ENCODE measurements at regions not wholly inside any gene's neighbourhood (a gene's known extent, or its start where the extent isn't known, plus 50 kb on each side); places are given as distances from the start of the nearest gene placed in this dataset.

GRCh38 chr21:24671901-24672300 lies 935.4 kb downstream of the MRPL39 start:
- Histone ChIP-seq H3K4me2 (ENCODE audit: low read length) (no peak overlapping the region), H3K36me3 (ENCODE audit: insufficient read depth, low read length) (no peaks in the 10 kb centered on the region), H3K9ac (ENCODE audit: low read depth, low read length) (no peak overlapping the region), H3K9me3 (replicated peaks; ENCODE audit: low read length) (no peaks in the 10 kb centered on the region), H3K27me3 (ENCODE audit: control insufficient read depth, insufficient read depth, low read length) (no peaks in the 10 kb centered on the region), H3K4me3 (ENCODE audit: low read length) (no peak overlapping the region), H3K4me1 (ENCODE audit: control insufficient read depth, insufficient read depth, low read length) (no peaks in the 10 kb centered on the region)

DNA sequence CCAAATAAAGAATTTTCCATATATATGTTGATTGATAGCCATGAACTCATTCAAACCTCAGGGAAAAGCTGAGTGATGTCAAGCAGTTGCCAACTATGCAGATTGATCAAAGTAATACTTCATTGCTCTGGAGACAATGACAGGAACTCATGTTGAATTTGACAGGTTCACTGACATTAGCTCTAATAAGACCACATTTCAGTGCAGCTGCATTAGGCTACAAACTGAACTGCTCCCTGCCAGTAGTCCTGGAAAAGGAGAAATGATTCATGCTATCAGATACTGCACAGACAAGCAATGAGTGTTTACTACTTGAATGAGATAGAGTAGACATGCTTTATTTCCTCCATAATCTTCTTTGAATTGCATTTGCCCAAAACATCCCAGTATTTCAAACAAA lies 948.4 kb downstream of the MRPL39 start:
- peaks cover 3% of the 10 kb centered on the region for H3K9me3 ChIP-seq (replicated peaks; ENCODE audit: low read length)
- no peaks in the 10 kb centered on the region for H3K4me1 ChIP-seq (ENCODE audit: control insufficient read depth, insufficient read depth, low read length)
- H3K27me3 ChIP-seq (ENCODE audit: control insufficient read depth, insufficient read depth, low read length): no peaks in the 10 kb centered on the region
- H3K36me3 ChIP-seq (ENCODE audit: insufficient read depth, low read length): no peaks in the 10 kb centered on the region
- no peak overlapping the region for H3K4me2 ChIP-seq (ENCODE audit: low read length)
- H3K4me3 ChIP-seq (ENCODE audit: low read length): no peak overlapping the region
- no peak overlapping the region for H3K9ac ChIP-seq (ENCODE audit: low read depth, low read length)

- no peaks in the 10 kb centered on the region for H3K36me3 ChIP-seq (ENCODE audit: insufficient read depth, low read length)
These were observed 949.3 kb downstream of the MRPL39 start for GRCh38 chr21:24658026-24658425.

GRCh38 chr21:24649691-24650090 lies 957.6 kb downstream of the MRPL39 start:
- no peak overlapping the region for H3K4me2 ChIP-seq (ENCODE audit: low read length)
- no peaks in the 10 kb centered on the region for H3K36me3 ChIP-seq (ENCODE audit: insufficient read depth, low read length)
- peaks cover 12% of the 10 kb centered on the region for H3K9me3 ChIP-seq (replicated peaks; ENCODE audit: low read length)
- H3K27me3 ChIP-seq (ENCODE audit: control insufficient read depth, insufficient read depth, low read length): no peaks in the 10 kb centered on the region
- H3K9ac ChIP-seq (ENCODE audit: low read depth, low read length): no peak overlapping the region
- no peaks in the 10 kb centered on the region for H3K4me1 ChIP-seq (ENCODE audit: control insufficient read depth, insufficient read depth, low read length)
- no peak overlapping the region for H3K4me3 ChIP-seq (ENCODE audit: low read length)

More at GRCh38 chr21:24658026-24658425, 949.3 kb downstream of the MRPL39 start:
- H3K4me3 ChIP-seq (ENCODE audit: low read length): no peak overlapping the region
- H3K4me2 ChIP-seq (ENCODE audit: low read length): no peak overlapping the region
- no peak overlapping the region for H3K9ac ChIP-seq (ENCODE audit: low read depth, low read length)
- H3K9me3 ChIP-seq (replicated peaks; ENCODE audit: low read length): no peaks in the 10 kb centered on the region
- H3K27me3 ChIP-seq (ENCODE audit: control insufficient read depth, insufficient read depth, low read length): no peaks in the 10 kb centered on the region
- H3K4me1 ChIP-seq (ENCODE audit: control insufficient read depth, insufficient read depth, low read length): no peaks in the 10 kb centered on the region

DNA sequence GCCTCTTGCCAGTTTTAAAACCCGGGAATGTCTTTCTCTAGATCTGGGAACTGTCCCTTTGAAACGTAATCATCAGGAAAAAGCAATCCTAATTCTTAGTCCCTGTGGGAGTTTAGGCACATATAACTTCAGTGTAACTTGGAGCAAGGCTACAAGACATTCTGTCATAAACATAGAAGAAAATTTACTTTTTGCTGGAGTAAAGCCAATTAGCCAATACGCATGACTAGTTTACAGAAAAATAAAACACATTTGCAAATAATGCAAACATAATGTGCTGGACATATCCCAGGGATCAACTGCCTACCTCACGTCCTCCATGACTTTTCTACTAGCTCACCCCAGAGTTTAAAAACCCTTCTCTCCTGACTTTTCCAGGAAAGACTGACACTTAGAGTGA lies 970.6 kb downstream of the MRPL39 start:
- no peak overlapping the region for H3K9ac ChIP-seq (ENCODE audit: low read depth, low read length)
- no peaks in the 10 kb centered on the region for H3K36me3 ChIP-seq (ENCODE audit: insufficient read depth, low read length)
- H3K4me1 ChIP-seq (ENCODE audit: control insufficient read depth, insufficient read depth, low read length): no peaks in the 10 kb centered on the region
- no peak overlapping the region for H3K4me3 ChIP-seq (ENCODE audit: low read length)
- peaks cover 3% of the 10 kb centered on the region for H3K9me3 ChIP-seq (replicated peaks; ENCODE audit: low read length)
- H3K27me3 ChIP-seq (ENCODE audit: control insufficient read depth, insufficient read depth, low read length): no peaks in the 10 kb centered on the region
- H3K4me2 ChIP-seq (ENCODE audit: low read length): no peak overlapping the region

DNA sequence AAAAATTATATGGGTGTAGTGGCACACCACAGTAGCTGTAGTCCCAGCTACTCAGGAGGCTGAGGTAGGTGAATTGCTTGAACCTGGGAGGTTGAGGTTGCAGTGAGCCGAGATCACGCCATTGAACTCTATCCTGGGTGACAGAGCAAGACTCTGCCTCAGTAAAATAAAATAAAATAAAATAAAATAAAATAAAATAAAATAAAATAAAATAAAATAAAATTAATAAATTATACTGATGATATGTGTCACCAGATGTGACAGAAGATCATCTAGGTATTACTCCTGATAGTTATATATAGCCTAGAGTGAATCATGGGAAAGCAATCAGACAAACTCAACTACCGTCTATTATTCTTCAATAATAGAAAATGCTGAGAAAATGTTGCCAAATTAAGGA lies 972.5 kb downstream of the MRPL39 start:
- Histone ChIP-seq H3K27me3 (ENCODE audit: control insufficient read depth, insufficient read depth, low read length) (no peaks in the 10 kb centered on the region), H3K4me1 (ENCODE audit: control insufficient read depth, insufficient read depth, low read length) (no peaks in the 10 kb centered on the region), H3K9me3 (replicated peaks; ENCODE audit: low read length) (no peaks in the 10 kb centered on the region), H3K36me3 (ENCODE audit: insufficient read depth, low read length) (no peaks in the 10 kb centered on the region), H3K9ac (ENCODE audit: low read depth, low read length) (no peak overlapping the region), H3K4me3 (ENCODE audit: low read length) (no peak overlapping the region), H3K4me2 (ENCODE audit: low read length) (no peak overlapping the region)

- no peak overlapping the region for H3K9ac ChIP-seq (ENCODE audit: low read depth, low read length)
- no peaks in the 10 kb centered on the region for H3K4me1 ChIP-seq (ENCODE audit: control insufficient read depth, insufficient read depth, low read length)
- H3K27me3 ChIP-seq (ENCODE audit: control insufficient read depth, insufficient read depth, low read length): no peaks in the 10 kb centered on the region
- H3K9me3 ChIP-seq (replicated peaks; ENCODE audit: low read length): no peaks in the 10 kb centered on the region
- H3K36me3 ChIP-seq (ENCODE audit: insufficient read depth, low read length): no peaks in the 10 kb centered on the region
- no peak overlapping the region for H3K4me2 ChIP-seq (ENCODE audit: low read length)
- no peak overlapping the region for H3K4me3 ChIP-seq (ENCODE audit: low read length)
These were observed 978.7 kb downstream of the MRPL39 start for GRCh38 chr21:24628536-24628935.

DNA sequence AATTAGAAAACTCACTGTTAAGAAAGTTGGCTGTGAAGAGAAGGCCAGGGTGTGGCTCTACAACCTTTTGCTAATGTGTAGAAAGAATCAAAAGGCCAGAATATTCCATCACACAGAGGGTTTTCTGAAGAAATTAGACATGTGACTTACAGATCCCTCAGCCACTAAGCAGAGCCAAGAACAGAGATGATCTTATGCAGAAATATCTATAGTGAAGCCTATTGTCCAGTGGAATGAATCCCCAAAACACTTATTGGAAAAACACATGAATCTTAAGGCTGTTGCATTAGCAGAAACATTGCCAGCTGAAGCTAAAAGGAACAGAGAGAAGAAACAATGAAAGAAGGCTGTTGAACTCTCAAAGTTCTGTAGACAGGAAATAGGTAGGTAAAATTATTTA lies 979.2 kb downstream of the MRPL39 start:
- no peak overlapping the region for H3K4me3 ChIP-seq (ENCODE audit: low read length)
- H3K4me2 ChIP-seq (ENCODE audit: low read length): no peak overlapping the region
- no peaks in the 10 kb centered on the region for H3K9me3 ChIP-seq (replicated peaks; ENCODE audit: low read length)
- H3K4me1 ChIP-seq (ENCODE audit: control insufficient read depth, insufficient read depth, low read length): no peaks in the 10 kb centered on the region
- H3K36me3 ChIP-seq (ENCODE audit: insufficient read depth, low read length): no peaks in the 10 kb centered on the region
- H3K27me3 ChIP-seq (ENCODE audit: control insufficient read depth, insufficient read depth, low read length): no peaks in the 10 kb centered on the region
- no peak overlapping the region for H3K9ac ChIP-seq (ENCODE audit: low read depth, low read length)

DNA sequence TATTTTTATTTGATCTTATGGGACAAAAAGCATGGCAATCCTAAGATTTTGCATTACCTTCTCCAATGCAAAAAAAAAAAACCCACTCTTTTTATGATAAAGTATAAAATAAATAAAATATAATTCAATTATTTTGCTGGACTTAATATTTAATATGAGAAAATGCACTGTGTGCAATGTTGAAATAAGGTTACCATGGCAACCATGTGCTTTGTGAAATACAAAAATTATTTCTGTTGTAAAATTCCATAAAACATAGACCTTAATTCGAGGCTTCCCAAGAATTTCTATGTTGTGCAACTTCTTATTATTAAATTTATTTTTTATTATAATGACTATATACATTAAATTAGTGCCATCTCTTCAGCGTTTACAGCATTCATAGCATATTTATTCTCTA lies 989.5 kb downstream of the MRPL39 start:
- no peak overlapping the region for H3K9ac ChIP-seq (ENCODE audit: low read depth, low read length)

GRCh38 chr21:24594082-24594481 lies 1013.2 kb downstream of the MRPL39 start:
- Histone ChIP-seq H3K4me3 (ENCODE audit: low read length) (no peak overlapping the region), H3K36me3 (ENCODE audit: insufficient read depth, low read length) (no peaks in the 10 kb centered on the region), H3K9ac (ENCODE audit: low read depth, low read length) (no peak overlapping the region), H3K9me3 (replicated peaks; ENCODE audit: low read length) (peaks cover 2% of the 10 kb centered on the region), H3K4me1 (ENCODE audit: control insufficient read depth, insufficient read depth, low read length) (no peaks in the 10 kb centered on the region), H3K27me3 (ENCODE audit: control insufficient read depth, insufficient read depth, low read length) (no peaks in the 10 kb centered on the region), H3K4me2 (ENCODE audit: low read length) (no peak overlapping the region)

More for the DNA sequence above, 989.5 kb downstream of the MRPL39 start:
- H3K4me2 ChIP-seq (ENCODE audit: low read length): no peak overlapping the region
- H3K27me3 ChIP-seq (ENCODE audit: control insufficient read depth, insufficient read depth, low read length): no peaks in the 10 kb centered on the region
- no peaks in the 10 kb centered on the region for H3K9me3 ChIP-seq (replicated peaks; ENCODE audit: low read length)
- H3K4me1 ChIP-seq (ENCODE audit: control insufficient read depth, insufficient read depth, low read length): no peaks in the 10 kb centered on the region
- H3K36me3 ChIP-seq (ENCODE audit: insufficient read depth, low read length): no peaks in the 10 kb centered on the region
- H3K4me3 ChIP-seq (ENCODE audit: low read length): no peak overlapping the region

GRCh38 chr21:24590261-24590660 lies 1017.0 kb downstream of the MRPL39 start:
- H3K4me1 ChIP-seq (ENCODE audit: control insufficient read depth, insufficient read depth, low read length): no peaks in the 10 kb centered on the region
- H3K4me2 ChIP-seq (ENCODE audit: low read length): no peak overlapping the region
- H3K4me3 ChIP-seq (ENCODE audit: low read length): no peak overlapping the region
- H3K27me3 ChIP-seq (ENCODE audit: control insufficient read depth, insufficient read depth, low read length): no peaks in the 10 kb centered on the region
- H3K9me3 ChIP-seq (replicated peaks; ENCODE audit: low read length): no peaks in the 10 kb centered on the region
- no peak overlapping the region for H3K9ac ChIP-seq (ENCODE audit: low read depth, low read length)
- H3K36me3 ChIP-seq (ENCODE audit: insufficient read depth, low read length): no peaks in the 10 kb centered on the region

- no peak overlapping the region for H3K4me2 ChIP-seq (ENCODE audit: low read length)
- H3K4me1 ChIP-seq (ENCODE audit: control insufficient read depth, insufficient read depth, low read length): no peaks in the 10 kb centered on the region
- no peak overlapping the region for H3K9ac ChIP-seq (ENCODE audit: low read depth, low read length)
- no peaks in the 10 kb centered on the region for H3K36me3 ChIP-seq (ENCODE audit: insufficient read depth, low read length)
- no peak overlapping the region for H3K4me3 ChIP-seq (ENCODE audit: low read length)
- no peaks in the 10 kb centered on the region for H3K9me3 ChIP-seq (replicated peaks; ENCODE audit: low read length)
- H3K27me3 ChIP-seq (ENCODE audit: control insufficient read depth, insufficient read depth, low read length): no peaks in the 10 kb centered on the region
These were observed 1023.8 kb downstream of the MRPL39 start for GRCh38 chr21:24583473-24583872.
